ENCODE measurements at regions not wholly inside any gene's neighbourhood (a gene's known extent, or its start where the extent isn't known, plus 50 kb on each side); places are given as distances from the start of the nearest gene placed in this dataset.
A peak's percentile ranks its signal among the peaks of the same experiment; 100 is the strongest.

DNA sequence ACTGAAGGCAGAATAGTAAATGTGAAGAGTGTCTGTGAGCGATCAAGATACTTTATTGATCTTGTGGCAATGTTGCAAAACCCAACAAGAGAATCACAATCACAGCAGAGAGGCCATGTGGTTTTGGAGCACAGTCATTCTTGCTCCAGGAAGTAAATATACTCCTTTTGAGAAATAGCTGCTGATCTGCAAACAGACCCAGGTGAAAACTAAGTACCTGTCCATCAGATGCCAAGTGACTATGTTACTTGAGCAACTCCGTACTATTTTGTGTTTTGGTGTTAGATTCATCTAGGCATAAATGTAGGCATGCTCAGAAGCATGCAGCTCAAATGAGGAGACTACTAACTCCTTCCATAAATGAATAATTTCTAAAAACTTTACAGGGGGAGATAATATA, 627.9 kb downstream of the ZBBX start:
- no peak overlapping the region for H3K4me3 ChIP-seq (ENCODE audit: low read length)
- DNase-seq (ENCODE audit: low read depth) = no peak
- TF ChIP-seq, protein P1, sequence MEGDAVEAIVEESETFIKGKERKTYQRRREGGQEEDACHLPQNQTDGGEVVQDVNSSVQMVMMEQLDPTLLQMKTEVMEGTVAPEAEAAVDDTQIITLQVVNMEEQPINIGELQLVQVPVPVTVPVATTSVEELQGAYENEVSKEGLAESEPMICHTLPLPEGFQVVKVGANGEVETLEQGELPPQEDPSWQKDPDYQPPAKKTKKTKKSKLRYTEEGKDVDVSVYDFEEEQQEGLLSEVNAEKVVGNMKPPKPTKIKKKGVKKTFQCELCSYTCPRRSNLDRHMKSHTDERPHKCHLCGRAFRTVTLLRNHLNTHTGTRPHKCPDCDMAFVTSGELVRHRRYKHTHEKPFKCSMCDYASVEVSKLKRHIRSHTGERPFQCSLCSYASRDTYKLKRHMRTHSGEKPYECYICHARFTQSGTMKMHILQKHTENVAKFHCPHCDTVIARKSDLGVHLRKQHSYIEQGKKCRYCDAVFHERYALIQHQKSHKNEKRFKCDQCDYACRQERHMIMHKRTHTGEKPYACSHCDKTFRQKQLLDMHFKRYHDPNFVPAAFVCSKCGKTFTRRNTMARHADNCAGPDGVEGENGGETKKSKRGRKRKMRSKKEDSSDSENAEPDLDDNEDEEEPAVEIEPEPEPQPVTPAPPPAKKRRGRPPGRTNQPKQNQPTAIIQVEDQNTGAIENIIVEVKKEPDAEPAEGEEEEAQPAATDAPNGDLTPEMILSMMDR (IDR thresholded peaks at IDR 0.05; ENCODE audit: insufficient read depth, low read depth, low read length, missing control alignments) = no peak

DNA sequence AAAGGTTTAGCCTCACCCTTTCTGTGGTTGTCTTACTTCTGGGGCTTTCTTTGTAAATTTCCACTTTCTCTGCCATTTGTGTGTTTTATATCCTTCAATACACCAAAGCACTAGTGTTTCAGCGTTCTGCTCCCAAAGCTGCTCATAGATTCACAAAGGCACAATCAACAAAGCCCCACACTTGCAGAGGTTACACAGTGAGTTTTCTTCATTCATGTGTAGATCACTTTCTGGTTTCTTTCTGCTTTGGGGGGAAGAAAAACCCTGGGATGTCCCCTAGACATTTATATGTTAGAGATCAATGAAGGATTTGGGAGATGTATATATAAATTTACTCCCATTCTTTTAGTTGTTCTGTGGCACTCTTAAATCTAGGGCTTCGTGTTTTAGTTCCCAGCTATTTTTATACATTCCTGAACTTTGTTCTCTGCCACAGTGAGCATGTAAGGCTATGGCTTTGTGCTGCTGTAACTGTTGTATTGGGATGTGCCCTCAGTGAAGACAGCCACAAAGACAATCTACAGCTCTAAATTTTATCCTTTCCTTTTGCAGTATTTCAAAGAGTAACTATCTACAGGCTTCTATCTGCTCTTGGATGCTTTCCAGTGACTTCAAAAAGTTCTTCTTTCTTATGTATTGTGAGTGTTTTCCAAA, 636.5 kb downstream of the ZBBX start:
- no peak for DNase-seq (ENCODE audit: low read depth)
- H3K4me3 ChIP-seq (ENCODE audit: low read length) = no peak overlapping the region
- TF ChIP-seq, protein P1 (IDR thresholded peaks at IDR 0.05; ENCODE audit: insufficient read depth, low read depth, low read length, missing control alignments) = no peak

DNA sequence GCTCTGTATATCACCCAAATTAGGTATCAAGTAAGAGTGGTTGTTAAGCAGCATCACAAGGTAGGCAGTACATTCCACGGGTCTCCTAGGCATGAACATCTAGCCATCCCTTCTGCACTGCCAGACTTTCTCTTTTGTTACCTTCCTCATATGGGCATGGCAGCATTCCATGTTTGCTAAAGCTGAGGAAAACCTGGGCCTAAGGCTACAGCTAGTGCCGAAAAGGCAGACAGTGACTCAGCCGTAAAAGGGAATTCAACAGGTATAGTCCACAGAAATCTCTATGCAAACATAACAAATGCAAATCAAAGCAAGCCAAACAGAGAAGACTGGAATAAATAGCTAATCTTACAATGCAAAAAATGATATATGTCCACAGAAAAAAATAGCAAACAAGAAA, 645.4 kb downstream of the ZBBX start:
- DNase-seq (ENCODE audit: low read depth) = peak; percentile 42
- H3K4me3 ChIP-seq (ENCODE audit: low read length) = no peak overlapping the region
- TF ChIP-seq, protein P1 (IDR thresholded peaks at IDR 0.05; ENCODE audit: insufficient read depth, low read depth, low read length, missing control alignments) = no peak

DNA sequence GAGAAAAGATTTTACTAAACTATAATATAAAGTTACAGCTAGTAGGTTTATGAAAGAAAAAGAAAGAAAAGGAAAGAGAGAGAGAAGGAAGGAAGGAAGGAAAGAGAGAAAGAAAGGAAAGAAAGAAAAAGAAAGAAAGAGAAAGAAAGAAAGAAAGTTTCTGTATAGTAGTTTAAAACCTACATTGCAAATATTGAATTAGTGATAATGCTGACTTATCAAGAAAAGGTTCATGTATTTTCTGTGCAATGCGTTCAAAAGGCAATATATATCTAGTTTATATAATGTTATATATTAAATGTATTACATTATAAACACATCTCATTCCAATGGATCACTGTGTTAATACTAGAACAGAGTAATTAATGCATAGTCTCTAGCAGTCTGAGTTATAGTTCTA, 648.4 kb downstream of the ZBBX start:
- no peak overlapping the region for H3K4me3 ChIP-seq (ENCODE audit: low read length)
- no peak for DNase-seq (ENCODE audit: low read depth)
- TF ChIP-seq, protein P1 (IDR thresholded peaks at IDR 0.05; ENCODE audit: insufficient read depth, low read depth, low read length, missing control alignments) = no peak

DNA sequence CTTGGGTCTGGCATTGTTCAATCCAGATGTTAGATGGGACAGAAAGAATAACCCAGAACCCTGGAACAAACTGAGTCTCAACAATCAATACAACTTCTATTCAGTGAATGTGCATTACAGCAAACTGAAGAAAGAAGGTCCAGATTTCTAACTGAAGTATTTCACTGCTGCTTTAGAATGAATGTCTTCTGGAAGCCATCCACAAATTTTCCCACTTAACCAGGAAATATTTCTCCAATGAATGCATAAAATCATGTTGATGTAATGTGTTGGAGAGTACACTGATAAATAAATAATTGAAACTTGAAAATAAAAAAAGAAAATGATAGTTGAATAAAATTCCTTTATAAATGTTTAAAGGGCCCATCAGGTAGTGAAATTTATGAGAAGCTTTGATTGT, 658.6 kb downstream of the ZBBX start:
- H3K4me3 ChIP-seq (ENCODE audit: low read length) = no peak overlapping the region
- TF ChIP-seq, protein P1 (IDR thresholded peaks at IDR 0.05; ENCODE audit: insufficient read depth, low read depth, low read length, missing control alignments) = no peak
- no peak for DNase-seq (ENCODE audit: low read depth)

DNA sequence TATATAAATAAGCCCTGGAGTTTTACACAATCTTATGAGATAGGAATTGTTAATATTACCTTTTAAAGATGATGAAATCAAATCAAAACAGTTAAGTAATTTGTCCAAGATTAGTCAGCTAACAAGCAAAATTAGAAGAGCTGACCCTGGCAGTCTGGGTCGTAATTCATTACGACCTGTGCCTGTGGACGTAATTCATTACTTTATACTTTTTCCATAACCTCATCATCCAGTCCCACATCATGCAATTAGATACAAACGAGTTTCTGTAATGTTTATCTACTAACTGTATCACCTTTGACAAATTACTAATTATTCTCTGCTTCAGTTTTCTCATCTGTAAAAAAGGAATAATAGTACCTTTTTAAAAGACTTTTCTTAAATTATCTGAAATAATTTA, 665.9 kb downstream of the ZBBX start:
- H3K4me3 ChIP-seq (ENCODE audit: low read length) = no peak overlapping the region
- TF ChIP-seq, protein P1 (IDR thresholded peaks at IDR 0.05; ENCODE audit: insufficient read depth, low read depth, low read length, missing control alignments) = no peak
- DNase-seq (ENCODE audit: low read depth) = no peak

DNA sequence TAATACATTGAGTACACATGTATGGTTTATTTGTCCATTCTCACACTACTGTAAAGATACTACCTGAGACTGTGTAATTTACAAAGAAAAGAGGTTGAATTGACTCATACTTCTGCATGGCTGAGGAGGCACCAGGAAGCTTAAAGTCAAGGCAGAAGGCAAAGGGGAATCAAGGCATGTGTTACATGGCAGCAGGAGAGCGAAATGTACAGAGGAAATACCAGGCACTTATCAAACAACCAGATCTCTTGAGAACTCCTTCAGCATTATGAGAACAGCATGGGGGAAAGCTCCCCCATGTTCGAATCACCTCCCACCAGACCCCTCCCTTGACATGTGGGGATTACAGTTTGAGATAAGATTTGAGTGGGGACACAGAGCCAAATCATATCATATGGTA, 666.3 kb downstream of the ZBBX start:
- no peak for DNase-seq (ENCODE audit: low read depth)
- no peak overlapping the region for H3K4me3 ChIP-seq (ENCODE audit: low read length)
- TF ChIP-seq, protein P1 (IDR thresholded peaks at IDR 0.05; ENCODE audit: insufficient read depth, low read depth, low read length, missing control alignments) = no peak

All from epithelial cell of esophagus (primary cell).